Tongue (tissue), 1 donor: ENCODE measurements at regions not wholly inside any gene's neighbourhood (a gene's known extent, or its start where the extent isn't known, plus 50 kb on each side); places are given as distances from the start of the nearest gene placed in this dataset.
"Not testable (repeated sequence)": the region's sequence is repeated elsewhere in the genome, so short reads cannot be mapped to it uniquely, and the experiment has no call there.

Experiments used
- DNase-seq: peaks from one replicate; pipeline ENCODE4 v3.0.0-alpha.2; 2015

DNA sequence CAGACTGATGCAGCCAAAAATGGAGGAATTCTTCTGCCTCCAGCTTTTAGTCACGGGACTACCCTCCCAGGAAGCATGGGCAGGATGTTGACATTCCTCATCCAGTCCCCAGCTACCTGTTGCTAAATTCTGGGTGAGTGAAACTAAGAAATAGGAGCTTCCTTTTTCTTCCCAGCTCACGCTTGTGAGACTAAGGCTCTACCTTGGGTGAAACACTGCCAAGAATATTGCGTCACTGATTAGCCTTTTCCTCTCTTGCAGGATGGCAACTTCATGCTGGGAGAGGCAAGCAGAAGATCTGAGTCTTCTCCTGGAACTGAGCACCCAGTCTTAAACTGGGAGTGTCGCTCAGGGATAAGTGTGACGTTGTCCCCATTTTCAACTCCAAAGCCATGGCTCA, 59.7 kb downstream of the RNU2-63P start:
- not testable (repeated sequence) for DNase-seq

DNA sequence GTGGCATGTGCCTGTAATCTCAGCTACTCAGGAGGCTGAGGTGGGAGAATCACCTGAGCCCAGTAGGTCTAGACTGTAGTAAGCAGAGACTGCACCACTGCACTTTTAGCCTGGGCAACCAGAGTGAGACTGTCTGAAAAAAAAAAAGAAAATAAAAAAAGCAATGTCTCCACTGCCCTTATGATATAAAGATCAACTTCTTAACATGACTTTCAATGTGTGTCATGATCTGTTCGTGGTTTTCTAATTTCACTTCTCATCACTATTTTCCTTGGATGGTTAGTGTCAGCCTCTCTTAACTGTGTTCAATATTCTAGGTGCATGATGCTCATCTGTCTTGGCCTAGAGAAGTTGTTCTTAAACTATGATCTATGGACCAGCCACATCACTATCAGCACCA, 67.3 kb downstream of the RNU2-63P start:
- not testable (repeated sequence) for DNase-seq

DNA sequence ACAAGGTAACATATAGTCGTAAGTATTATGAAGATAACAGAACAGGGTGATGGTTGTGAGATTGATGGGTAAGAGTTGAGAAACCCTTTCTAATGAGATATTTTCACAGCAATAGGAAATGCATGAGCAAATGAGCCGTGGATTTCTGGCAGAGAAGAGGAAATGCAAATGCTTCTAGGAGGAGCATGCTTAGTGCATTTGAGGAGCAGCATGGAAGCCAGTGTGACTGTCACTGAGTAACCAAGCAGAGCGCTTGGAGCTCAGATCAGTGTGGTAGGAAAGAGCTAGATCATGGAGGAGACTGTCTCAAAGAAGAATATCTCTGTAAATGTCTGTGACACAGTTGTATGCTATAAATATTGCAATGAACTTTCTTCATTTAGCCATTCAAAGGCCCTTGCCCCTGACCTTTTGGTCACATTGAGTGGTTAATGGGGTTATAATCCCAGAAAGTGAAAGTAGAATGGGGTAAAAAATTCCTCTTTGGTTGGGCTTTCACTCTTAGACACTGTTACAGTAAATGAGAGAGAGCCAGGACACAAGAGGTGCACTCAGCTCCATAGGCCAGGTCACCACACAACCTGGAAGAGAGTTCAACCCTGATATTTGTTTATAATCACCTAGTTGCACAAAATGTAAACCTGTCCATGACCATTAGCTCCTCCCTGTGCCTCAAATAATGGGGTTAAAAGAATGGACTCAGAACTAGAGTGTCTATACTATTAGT, 69.5 kb downstream of the RNU2-63P start:
- not testable (repeated sequence) for DNase-seq

DNA sequence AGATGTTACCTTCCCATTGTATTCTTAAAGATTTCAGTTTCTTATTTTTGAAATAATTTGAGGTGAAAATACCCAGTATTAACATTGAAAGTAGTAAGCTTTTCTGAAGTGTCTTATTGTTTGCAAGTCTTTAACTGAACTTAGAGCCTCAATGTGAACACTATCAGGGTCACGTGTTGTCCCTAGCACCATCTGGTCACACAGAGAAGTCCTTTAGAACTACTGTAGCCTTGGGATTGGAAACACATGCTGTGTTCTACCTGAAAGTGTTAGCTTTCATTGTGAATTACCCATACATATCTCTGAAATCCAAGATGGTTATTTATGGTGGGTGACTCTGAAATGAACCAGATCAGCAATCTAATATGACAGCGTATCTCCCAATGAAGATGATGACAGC, 77.0 kb downstream of the RNU2-63P start:
- DNase-seq, result not testable (repeated sequence)

DNA sequence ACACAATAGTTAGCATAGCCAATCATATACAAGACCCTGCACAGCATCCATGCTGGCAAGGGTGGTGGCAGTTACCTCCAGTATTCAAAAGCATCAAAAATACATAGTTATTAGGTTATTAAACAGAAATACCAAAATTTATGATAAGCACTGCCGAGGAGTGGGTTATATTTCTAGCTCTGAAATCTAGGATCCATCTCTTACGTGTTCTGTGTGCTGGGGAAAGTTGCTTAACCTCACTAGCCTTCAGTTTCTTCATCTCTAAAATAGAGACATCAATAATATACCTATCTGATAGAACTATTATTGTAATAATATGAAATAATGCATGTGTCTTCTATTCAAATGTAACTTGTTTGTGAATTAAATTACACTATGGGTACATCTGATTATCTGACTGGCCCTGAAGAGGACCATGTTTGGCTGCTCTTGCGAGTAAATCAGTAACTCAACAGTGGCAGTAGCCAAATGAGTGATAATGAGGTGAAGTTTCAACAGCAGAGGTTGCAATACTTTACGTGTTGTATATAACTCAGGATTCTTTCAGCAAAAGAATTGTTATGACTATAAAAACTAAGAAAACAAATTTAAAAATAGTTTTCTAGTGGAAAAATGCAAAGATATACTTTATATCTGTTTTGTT, 93.5 kb upstream of the RGPD2 start:
- not testable (repeated sequence) for DNase-seq

DNA sequence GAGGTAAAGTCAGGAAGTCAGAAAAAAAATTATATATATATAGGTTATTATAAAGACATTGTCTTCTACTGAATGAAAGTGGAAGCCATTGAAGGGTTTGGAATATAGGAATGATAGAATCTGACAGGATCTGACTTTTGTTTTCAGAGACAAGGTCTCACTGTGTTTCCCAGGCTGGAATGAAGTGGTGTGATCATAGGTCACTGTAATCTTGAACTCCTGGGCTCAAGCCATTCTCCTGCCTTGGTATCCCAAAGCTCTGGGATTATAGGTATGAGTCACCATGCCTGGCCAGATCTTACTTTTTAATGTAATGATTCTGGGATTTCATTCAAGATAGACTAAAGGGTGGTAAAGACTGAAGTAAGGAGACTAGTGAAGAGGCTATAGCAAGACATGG, 91.6 kb upstream of the RGPD2 start:
- not testable (repeated sequence) for DNase-seq

DNA sequence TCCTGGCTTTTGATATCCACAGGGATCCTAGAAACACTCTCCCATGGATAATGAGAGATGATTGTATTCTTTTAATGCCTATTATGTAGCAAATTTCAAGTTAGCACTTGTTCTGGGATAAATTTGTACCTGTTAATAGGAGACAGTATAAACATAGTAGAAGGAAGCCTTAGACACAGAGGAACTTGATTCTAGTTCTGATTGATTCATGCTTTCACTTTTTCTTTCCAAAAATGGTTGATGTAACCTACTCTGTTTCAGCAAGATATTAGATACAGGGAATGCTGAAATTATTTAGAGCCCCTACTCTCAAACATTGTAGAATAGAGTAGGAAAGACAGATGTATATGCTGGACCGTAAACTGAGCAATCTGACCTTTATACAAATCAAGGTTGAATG, 85.3 kb upstream of the RGPD2 start:
- DNase-seq, result not testable (repeated sequence)

DNA sequence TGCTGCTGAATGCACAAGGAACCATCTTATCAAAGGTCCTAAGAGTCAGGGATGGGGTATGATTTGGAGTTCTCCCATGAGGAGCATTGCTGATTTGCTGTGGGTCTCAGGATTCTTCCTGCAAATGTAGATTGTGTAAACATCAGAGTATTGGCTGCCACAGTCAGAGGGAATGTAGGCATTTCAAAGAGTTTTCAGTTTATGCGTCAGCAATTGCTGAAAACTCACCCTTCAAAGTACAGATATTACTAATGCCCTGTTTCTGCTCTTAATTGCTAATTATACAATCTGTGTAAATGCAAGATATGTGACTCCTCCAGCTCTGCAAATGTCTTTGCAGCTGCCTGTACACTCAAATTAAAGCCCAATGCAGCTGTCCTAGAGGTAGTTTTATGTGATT, 83.4 kb upstream of the RGPD2 start:
- DNase-seq, result not testable (repeated sequence)

DNA sequence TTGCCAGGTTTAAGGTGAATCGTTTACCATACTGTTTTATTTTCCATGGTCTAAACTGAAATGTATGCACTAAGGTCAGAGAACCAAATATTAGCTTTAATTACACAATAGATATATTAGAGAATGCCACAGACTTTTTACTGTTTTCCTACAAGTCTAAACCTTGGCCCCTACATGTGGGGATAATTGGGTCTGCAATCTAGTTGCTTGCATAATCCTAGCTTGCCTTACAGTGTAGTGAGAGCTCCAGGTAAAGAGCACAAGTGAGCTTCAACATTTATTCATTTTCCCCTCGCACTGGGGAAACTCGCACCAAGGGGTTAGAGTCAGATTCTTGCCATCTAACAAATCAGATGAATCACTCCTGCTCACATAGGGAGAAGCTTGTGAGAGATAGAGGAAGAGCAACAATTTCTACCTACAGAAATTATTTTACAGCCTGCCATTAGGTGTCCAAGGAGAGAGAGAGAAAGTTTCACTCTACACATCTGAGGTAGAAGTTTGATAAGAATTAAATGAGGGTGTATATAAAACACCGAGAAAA, 82.0 kb upstream of the RGPD2 start:
- not testable (repeated sequence) for DNase-seq

DNA sequence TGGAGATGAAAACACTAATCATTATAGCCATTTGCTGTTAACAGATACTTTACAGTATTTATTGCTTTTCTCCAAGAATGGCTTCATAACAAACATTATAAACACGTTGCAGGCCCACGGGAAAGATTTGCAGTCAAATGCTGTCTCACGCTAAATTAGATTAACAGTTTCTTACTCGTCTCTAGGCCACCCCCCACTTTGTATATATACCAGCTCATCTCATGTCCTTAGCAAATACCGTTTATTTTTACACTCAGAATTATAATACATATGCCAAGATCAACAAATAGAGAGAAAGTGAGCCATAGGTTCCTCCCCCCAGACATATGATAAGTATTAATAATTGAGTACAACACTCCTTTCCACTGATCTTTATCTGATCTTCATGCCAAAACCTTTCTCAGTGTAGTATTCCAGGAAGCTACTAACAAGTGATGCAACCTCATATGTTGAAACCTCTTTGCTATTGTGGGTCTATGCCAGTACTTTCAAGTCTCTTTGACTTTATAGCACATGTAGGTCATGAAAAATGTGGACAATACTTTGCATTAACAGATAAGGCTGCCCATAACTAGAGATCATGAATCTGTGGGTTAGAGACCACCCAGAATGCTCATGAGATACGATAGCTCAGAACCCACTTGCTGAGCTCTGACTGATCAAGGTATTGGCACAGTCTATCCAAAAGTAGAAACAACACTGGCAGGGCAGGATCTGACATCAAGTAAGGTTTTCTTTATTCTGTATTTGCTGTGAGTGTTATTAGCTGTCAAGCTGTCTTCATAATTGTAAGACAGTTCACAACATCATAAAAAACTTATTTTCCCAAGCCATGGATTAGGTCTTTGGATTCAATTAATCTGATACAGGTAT, 77.9 kb upstream of the RGPD2 start:
- peak; percentile 0 for DNase-seq

DNA sequence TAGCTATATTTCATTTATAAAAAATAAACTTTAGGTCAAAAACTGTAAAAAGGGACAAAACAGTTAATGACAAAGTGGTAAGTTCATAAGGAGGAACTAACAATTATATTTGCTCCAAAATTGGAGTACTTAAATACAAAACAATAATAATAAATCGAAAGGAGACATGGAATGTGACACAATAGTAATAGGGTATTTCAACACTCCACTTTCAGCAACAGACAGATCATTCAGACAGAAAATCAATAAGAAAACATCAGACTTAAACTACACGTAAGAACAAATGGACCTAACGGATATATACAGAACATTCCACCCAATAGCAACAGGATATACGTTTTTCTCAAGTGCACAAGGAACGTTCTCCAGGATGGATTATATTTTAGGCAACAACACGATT, 58.1 kb upstream of the RGPD2 start:
- DNase-seq, result not testable (repeated sequence)
